NCI-H2107 treated with DMSO at 0.1 percent for 48 hours (cell line): ENCODE measurements at regions not wholly inside any gene's neighbourhood (a gene's known extent, or its start where the extent isn't known, plus 50 kb on each side); places are given as distances from the start of the nearest gene placed in this dataset.

Source experiments
- DNase-seq: peaks from one replicate; lab custom pipeline; 2025; ENCODE audit not compliant: unreplicated experiment; lab: John Stamatoyannopoulos, UW

DNA sequence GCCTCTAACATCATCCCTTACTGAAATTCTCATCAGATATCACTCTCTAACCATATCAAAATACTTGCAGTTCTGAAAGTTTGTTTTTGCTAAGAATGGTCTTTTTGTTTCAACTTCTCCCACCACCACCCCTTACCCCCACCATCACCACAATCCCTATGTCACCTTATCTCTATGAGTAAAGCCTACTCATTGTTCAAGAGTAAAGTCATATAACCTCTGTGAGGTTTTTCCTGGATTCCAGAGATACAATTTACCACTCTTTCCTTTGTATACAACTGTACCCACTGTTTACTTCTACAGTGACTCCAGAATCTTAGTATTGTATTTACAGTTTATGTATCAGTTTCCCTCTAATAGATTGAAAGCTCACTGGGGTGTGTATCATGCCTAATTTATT lies 158.0 kb upstream of the PCDH10 start:
- no peak for DNase-seq

DNA sequence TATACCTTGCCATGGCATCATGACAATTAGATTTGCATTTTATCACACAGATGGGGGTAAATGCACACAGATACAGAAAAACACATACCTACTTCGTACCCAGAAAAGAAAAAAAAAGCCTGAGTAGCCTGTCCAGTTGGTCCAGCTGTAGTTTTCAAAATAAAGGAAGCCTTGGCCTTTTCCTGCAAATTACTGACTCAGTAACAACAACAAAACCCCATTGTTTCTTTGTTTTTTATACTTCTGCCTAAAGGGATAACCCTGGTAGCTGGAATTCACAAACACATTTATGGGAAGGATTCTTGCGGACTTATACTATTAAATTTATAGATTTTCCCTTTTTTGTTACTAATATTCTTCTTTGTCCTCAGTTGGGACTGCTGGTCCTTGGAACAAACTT lies 156.4 kb upstream of the PCDH10 start:
- no peak for DNase-seq

DNA sequence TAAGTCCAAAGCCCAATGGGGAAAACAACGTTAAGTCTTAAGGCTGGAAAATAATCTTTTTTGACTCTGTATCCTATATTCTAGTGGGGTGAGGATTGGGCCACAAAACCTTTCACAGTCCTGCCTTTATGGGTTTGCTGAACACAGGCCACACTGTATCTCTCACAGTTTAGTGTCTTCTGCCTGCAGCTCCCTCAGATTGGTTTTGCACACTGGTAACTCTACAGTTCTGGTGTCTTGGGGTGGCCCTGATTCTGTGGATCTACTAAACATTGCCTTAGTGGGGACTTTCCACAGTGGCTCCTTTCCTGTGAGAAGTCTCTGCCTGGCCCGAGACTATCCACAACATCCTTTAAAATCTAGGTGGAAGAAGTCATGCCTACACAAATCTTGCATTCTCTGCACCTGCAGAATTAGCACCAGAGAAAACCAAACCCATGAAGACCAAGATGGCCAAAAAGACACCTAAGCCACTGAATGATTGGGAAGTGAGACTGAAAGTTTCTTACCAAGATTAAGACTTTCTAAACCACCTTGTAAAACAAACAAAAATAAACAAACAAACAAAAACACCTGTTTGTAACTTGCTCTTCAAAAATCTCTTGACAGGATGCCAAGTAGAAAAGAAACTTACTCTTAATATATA lies 150.4 kb upstream of the PCDH10 start:
- DNase-seq = no peak

- no peak for DNase-seq
These were observed 149.1 kb upstream of the PCDH10 start for GRCh38 chr4:133000012-133000411.

- DNase-seq = no peak
These were observed 145.9 kb upstream of the PCDH10 start for GRCh38 chr4:133003169-133003568.

DNA sequence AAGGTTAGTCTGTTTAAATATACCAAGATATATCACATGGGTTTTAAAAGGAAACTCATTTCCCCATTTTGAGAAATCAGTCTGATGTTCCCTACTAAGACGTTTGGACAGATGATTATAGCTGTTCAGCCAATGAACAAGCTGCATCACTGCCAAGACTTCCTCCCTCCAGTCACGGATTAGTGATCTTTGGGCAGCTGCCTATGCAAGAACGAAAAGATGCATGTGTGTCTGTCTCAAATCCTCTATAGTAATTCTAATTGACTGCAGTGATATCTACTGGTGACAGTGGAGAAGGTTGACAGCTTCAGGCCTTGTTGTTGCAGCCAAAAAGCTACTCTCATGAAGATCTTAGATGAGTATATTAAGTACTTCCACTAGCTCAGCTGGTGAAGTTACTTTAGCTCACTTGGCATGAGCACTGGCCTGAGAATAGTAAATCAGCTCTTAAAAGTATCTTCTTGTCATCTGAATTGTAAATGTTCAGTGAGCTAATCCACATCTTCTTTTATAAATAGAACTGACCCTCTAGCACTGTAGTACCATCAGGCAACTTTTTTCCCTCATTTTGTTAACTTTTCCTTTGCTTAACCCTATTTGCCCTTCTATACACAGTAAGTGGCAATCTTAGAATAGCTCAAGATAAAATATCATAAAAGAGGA lies 134.5 kb upstream of the PCDH10 start:
- no peak for DNase-seq

- DNase-seq = no peak
These were observed 103.8 kb upstream of the PCDH10 start for GRCh38 chr4:133045288-133045687.

GRCh38 chr4:133046156-133046555 lies 102.9 kb upstream of the PCDH10 start:
- DNase-seq = no peak

- DNase-seq = no peak
These were observed 90.4 kb upstream of the PCDH10 start for GRCh38 chr4:133058701-133059100.

DNA sequence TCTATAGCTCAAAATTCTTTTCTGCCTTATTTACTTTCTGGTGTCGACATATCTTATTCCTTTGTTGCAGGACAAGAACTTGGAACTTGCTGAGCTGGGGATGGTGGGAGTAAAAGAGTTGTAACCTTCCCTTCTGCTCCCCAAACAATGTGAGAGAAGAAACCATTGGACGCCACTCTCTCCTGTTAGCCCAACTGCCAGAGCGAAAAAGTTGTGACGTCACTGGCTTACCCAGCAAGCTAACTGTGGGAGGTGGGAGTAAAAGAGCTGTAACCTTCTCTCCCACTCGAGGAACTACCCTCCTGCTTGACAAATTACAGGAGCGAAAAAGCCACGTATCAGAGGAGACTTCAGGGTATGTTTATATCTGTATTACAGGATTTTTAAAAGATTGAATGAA lies 90.0 kb upstream of the PCDH10 start:
- DNase-seq = no peak

DNA sequence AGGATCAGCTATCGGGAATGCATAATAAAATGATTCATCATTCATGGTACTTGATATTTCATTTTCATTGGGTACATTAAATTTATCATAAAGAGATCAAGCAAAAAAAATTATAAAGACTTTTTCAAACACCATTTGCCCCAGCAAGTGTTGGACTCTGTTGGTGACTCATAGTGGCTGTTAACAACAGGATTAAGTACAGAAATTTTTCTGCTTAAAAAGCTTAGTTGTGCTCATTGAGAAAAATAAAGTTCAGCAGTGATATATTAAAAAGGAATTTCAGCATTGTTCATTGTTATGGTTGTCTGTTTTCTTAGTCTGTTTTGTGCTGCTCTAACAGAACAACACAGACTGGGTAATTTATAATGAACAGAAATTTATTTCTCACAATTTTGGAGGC lies 86.2 kb upstream of the PCDH10 start:
- no peak for DNase-seq

GRCh38 chr4:133068083-133068482 lies 81.0 kb upstream of the PCDH10 start:
- no peak for DNase-seq

GRCh38 chr4:133081246-133081645 lies 67.8 kb upstream of the PCDH10 start:
- no peak for DNase-seq

DNA sequence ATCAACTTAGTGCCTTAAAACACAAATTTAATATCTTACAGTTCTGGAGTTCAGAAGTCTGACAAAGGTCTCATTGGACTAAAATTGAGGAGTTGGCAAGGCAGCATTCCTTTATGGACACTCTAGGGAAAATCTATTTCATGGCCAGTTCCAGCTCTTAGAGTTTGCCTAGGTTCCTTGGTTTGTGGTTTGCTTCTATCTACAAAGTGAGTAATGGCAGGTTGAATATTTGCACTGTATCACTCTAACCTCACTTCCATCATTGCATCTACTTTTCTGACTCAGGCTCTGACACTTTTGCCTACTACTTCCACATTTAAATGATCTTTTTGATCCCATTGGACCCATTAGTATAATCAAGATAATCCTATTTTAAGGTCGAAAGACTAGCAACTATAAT lies 64.7 kb upstream of the PCDH10 start:
- no peak for DNase-seq

DNA sequence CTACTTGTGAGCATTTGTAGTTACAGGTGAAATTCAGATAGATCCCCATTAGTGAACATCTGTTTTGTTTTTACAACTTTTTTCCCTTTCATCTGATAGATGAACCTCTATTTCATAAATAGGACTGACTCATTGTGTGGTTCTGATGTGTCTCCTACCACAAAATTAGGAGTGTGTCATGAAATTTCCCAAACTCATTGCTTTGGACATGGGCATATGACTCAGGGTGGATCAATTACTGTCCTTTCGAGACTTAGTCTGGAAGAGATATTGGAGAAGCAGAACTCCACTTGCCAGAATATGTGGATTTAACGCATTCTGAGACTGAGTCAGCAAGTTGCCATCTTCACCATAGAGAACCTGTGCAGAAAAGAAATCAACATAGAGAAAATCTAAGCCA lies 53.5 kb upstream of the PCDH10 start:
- DNase-seq = no peak

DNA sequence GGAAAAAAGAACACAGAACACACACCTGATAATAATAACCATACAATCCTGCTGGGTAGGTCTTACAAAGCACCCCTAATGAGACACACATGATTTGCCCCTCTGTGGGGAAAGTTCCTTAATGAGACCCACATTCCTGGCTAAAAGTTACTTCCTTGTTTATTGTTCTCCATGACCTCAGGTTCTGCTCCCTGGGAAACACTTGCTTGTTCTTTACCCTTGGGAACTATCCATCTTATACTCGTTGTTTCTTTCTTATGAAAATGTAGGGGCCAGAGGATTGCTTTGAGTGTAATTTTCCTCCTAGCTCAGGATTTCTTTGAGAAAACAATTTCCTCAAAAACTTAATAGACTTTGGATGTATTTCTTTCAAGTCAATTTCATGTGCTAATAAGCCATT lies 52.1 kb upstream of the PCDH10 start:
- DNase-seq = no peak
